Type B pancreatic cell (in vitro differentiated cells): ENCODE measurements at regions not wholly inside any gene's neighbourhood (a gene's known extent, or its start where the extent isn't known, plus 50 kb on each side); places are given as distances from the start of the nearest gene placed in this dataset.

ENCODE experiments used
- DNase-seq: peaks from one replicate; pipeline ENCODE4 v3.0.0; 2021; ENCODE audit warnings: mixed read lengths; ENCODE audit not compliant: unreplicated experiment; ENCODE audit errors: extremely low spot score
- H3K27ac Mint-ChIP-seq: 2 replicates; pipeline ENCODE4 v1.8.0; 2021; ENCODE audit warnings: mild to moderate bottlenecking, mixed read lengths
- H3K27me3 Mint-ChIP-seq: 2 replicates; pipeline ENCODE4 v1.8.0; 2021; ENCODE audit warnings: mixed read lengths
- H3K36me3 Mint-ChIP-seq: 2 replicates; pipeline ENCODE4 v1.8.0; 2021; ENCODE audit warnings: mixed read lengths
- H3K4me1 Mint-ChIP-seq: one replicate; pipeline ENCODE4 v1.8.0; 2021; ENCODE audit warnings: mixed read lengths; ENCODE audit not compliant: unreplicated experiment
- H3K4me3 Mint-ChIP-seq: 2 replicates; pipeline ENCODE4 v1.8.0; 2021; ENCODE audit warnings: mild to moderate bottlenecking, mixed read lengths
- H3K9me3 Mint-ChIP-seq: 2 replicates; pipeline ENCODE4 v1.8.0; 2021; ENCODE audit warnings: mixed read lengths
- TF ChIP-seq, protein P1 (sequence below): fragments of 200-600 bp; sonication (generic); conservative IDR thresholded peaks from 2 replicates; pipeline ENCODE4 v1.5.0; 2021; ENCODE audit warnings: antibody characterized with exemption, mild to moderate bottlenecking

DNA sequence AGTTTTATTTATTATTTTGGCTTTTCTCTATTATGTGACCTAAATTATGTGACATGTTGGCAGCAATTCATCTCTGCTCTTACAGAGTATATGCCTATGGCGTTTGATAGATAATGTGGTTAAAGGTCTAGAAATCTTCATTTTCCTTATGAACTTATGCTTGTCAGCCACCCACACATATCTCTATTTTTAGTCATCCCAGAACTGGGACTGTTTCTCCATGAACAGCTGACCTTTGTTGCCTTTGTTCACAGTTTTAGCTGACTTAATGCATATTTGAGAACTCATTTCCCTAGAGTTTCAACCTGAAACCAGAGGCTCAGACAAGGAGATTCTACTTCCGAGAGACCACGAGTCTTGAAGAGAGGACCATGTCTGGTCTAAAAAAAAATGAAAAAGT, 176.5 kb downstream of the RAP2B start:
- Mint-ChIP-seq H3K27ac (no peak overlapping the region), H3K4me1 (peaks cover 6% of the 10 kb centered on the region), H3K4me3 (no peak overlapping the region), H3K27me3 (no peaks in the 10 kb centered on the region), H3K36me3 (no peaks in the 10 kb centered on the region), H3K9me3 (peaks cover 6% of the 10 kb centered on the region)
- TF ChIP-seq, protein P1, sequence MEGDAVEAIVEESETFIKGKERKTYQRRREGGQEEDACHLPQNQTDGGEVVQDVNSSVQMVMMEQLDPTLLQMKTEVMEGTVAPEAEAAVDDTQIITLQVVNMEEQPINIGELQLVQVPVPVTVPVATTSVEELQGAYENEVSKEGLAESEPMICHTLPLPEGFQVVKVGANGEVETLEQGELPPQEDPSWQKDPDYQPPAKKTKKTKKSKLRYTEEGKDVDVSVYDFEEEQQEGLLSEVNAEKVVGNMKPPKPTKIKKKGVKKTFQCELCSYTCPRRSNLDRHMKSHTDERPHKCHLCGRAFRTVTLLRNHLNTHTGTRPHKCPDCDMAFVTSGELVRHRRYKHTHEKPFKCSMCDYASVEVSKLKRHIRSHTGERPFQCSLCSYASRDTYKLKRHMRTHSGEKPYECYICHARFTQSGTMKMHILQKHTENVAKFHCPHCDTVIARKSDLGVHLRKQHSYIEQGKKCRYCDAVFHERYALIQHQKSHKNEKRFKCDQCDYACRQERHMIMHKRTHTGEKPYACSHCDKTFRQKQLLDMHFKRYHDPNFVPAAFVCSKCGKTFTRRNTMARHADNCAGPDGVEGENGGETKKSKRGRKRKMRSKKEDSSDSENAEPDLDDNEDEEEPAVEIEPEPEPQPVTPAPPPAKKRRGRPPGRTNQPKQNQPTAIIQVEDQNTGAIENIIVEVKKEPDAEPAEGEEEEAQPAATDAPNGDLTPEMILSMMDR = no peak
- no peak for DNase-seq

DNA sequence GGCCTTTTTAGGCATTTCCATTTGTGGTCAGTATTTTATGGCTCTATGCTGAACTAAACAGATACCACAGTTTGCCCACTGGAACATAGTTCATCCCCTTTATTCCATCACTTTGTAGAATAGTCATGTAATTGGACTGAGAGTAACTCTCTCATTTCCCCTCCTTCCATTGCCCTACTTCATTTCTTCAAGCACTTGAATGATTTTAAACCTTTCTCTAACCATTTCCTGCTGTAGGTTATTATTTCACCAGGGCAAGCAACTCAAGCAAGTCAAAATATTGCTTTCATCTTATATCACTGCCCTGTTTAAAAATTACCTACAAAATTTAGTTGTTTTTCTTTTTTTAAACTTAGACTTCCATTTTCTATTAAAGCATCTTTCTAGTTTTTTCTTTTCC, 177.0 kb downstream of the RAP2B start:
- Mint-ChIP-seq H3K4me1 (peaks cover 6% of the 10 kb centered on the region), H3K4me3 (no peak overlapping the region), H3K9me3 (peaks cover 6% of the 10 kb centered on the region), H3K27me3 (no peaks in the 10 kb centered on the region), H3K36me3 (no peaks in the 10 kb centered on the region), H3K27ac (no peak overlapping the region)
- TF ChIP-seq, protein P1 = no peak
- no peak for DNase-seq

DNA sequence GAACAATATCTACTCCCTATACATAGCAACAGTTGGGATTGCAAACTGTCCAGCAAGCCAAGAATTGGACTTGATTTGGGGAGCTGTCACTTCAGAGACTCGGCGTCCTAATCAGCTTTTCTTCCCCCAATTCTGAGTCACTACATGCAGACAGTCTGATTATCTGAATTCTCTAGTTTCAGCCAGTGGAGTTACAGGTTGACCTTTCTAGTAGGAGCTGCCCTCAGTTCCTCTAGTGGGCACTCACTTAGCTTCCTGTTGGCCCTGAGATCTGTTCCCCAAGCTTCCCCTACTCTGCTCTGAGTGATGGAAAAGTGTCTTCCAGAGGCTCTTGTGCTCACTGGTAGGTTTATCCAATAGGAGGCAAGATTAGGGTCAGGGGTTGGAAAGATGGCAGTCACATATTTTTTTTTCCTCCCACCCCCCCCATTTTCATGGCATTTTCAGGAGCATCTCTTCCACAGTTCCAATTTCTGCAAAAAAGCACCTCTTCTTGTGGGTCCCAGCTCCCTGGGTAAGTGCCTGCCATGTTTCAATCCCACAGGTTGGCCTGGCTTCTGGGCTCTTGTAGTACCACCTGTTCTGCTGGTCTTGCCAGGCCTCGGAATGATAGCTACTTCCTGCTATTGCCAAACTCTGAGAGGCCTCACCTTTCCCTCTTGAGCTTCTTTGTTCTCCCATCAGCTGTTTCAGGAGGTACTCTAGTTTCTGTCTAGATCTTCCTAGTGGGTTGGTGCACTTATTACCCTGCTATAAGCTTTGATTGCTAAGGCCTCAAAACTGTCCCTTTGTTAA, 182.2 kb downstream of the RAP2B start:
- peaks cover 6% of the 10 kb centered on the region for H3K9me3 Mint-ChIP-seq
- no peaks in the 10 kb centered on the region for H3K27me3 Mint-ChIP-seq
- H3K4me1 Mint-ChIP-seq = no peaks in the 10 kb centered on the region
- DNase-seq = no peak
- no peak overlapping the region for H3K4me3 Mint-ChIP-seq
- H3K27ac Mint-ChIP-seq = no peak overlapping the region
- H3K36me3 Mint-ChIP-seq = no peaks in the 10 kb centered on the region
- TF ChIP-seq, protein P1 = no peak

DNA sequence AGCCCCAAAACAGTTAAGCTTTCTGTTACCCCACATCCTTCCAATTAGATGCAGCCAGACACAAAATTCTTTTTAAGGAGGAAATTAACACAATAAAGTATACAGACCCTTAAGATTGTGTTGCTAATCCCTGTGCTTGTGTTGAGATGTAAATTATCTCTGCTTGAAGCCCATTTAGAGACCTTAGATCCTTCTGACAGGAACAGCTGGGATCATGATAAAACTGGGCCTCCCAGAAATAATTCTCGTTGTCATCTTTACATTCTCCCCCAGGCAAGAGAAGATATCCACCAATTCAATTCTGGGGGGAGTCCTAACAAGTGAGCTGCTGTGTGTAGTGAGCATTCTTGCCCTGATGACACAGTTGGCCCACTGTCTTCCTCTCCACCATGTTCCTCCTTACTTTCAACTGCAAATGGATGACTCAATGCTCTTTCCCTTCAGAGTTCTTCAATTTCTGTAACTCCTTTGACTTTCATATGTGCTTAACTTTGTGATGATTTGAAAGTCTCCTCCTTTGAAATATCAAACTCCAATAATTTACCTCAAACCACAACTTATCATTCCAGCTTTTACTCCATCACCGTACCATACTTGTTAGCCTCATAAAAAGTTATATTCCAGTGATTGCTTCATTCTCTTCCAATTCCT, 186.6 kb downstream of the RAP2B start:
- Mint-ChIP-seq H3K9me3 (no peaks in the 10 kb centered on the region), H3K27me3 (no peaks in the 10 kb centered on the region), H3K4me1 (no peaks in the 10 kb centered on the region), H3K36me3 (no peaks in the 10 kb centered on the region), H3K4me3 (no peak overlapping the region), H3K27ac (no peak overlapping the region)
- TF ChIP-seq, protein P1 = no peak
- DNase-seq = no peak

DNA sequence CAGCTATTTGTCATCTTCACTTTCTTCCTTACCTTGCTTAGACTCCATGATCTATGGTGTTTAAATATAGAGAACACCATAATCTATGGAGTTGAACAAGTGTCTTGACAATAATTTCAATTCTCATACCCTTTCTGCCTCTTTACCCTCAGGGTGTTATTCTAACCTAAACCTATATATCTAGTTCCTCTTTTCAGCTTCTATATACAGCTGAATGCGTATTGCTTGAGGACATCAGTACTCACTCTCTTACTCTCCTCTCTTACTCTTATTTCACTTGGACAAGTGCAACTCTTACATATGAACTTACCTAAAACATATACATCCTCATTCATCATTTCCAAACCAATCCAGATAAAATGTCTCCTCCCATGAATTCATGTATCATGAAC, 187.1 kb downstream of the RAP2B start:
- Mint-ChIP-seq H3K4me3 (no peak overlapping the region), H3K27ac (no peak overlapping the region), H3K4me1 (no peaks in the 10 kb centered on the region), H3K36me3 (no peaks in the 10 kb centered on the region), H3K27me3 (no peaks in the 10 kb centered on the region), H3K9me3 (no peaks in the 10 kb centered on the region)
- TF ChIP-seq, protein P1 = no peak
- no peak for DNase-seq
